Stimulated activated CD4-positive, alpha-beta T cell treated with anti-CD3 and anti-CD28 coated beads, Interleukin-1b, Interleukin-23, amount 100 ng/mL, for 24 hours (primary cell): ENCODE measurements at regions not wholly inside any gene's neighbourhood (a gene's known extent, or its start where the extent isn't known, plus 50 kb on each side); places are given as distances from the start of the nearest gene placed in this dataset.

Experiments
- DNase-seq, 4 experiments: peaks; one replicate each; pipeline ENCODE4 v3.0.0-alpha.2; 2020; ENCODE audit warnings: low read depth in 4 of 4, low spot score in 1 of 4

DNA sequence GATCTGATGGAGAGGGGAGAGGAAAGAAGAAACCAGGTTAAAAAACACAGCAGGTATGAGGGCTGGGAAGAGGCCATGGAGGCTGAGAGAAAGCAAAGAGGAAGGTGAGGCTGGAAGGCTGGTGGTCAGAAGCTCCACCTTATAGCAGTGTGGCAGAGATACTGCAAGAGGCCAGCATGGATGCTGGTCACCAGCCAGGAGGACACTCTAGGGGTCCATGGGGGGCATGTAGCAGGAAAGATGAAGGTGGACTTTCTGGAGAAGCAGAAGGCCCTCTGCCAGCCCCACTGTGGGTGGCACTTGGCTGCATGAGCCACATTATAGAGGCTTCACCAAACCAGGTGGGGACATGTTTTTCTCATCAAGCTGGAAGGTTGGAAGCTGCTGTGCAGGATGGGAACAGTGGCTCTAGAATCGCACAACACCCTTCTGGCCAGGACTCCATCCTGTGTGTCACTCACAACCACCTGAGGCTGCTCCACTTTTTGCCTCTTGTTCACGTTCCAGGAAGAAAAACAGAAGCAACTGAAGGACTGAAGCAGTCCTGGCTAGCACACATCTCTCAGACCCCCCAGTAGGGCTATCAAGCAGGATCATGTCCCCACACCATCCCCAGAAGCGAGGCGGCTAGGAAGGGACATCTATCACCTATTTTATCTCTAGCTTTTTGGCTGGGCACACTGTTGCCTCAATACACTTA lies 587.5 kb upstream of the MGMT start:
- DNase-seq: no peak

DNA sequence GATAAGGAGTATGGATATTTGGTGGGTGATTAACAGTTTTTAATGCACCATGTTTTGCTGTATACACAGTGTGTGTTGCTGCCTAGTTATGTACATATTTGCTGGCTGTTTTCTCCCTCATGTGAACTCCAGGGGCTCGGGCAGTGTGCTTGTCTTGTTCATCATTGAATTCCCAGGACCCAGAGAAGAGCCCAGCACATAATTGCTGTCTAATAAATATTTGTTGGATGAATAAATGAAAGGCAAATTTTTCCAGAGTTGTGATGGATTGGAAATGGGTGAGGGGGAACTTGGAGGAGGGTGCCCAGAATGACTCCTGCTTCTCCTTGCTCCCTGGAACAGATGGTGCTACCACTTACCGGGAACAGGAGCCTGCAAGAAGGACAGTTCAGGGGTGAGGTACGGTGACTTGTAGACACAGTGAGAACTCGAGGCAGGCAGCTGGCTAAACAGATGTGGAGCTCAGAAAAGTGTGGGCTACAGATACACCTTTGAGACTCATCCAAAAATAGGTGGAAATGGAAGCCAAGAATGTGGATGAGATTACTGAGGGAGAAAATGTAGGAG lies 586.8 kb upstream of the MGMT start:
- no peak for DNase-seq

GRCh38 chr10:128881086-128881485 lies 586.0 kb upstream of the MGMT start:
- DNase-seq: no peak

GRCh38 chr10:128883231-128884032 lies 583.6 kb upstream of the MGMT start:
- DNase-seq: no peak

DNA sequence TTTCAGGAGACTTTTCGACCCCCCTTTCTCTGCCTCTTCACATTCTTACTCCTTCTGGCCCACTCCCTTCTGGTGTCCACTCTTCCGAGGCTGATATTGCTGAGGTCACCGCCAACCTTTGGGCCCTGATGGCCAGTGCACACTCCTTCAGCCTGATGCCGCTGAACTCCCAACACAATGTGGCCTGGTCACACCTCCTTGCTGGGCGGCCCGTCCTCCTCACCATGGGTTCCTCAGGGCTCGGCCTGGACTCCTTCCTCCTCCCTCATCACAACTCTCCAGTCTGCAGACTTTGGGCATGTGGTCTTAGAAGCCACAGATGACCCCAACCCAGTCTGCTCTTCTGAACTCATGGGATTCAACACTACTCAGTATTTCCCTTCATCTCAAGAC lies 583.0 kb upstream of the MGMT start:
- DNase-seq: no peak

GRCh38 chr10:128884496-128885072 lies 582.5 kb upstream of the MGMT start:
- no peak for DNase-seq

DNA sequence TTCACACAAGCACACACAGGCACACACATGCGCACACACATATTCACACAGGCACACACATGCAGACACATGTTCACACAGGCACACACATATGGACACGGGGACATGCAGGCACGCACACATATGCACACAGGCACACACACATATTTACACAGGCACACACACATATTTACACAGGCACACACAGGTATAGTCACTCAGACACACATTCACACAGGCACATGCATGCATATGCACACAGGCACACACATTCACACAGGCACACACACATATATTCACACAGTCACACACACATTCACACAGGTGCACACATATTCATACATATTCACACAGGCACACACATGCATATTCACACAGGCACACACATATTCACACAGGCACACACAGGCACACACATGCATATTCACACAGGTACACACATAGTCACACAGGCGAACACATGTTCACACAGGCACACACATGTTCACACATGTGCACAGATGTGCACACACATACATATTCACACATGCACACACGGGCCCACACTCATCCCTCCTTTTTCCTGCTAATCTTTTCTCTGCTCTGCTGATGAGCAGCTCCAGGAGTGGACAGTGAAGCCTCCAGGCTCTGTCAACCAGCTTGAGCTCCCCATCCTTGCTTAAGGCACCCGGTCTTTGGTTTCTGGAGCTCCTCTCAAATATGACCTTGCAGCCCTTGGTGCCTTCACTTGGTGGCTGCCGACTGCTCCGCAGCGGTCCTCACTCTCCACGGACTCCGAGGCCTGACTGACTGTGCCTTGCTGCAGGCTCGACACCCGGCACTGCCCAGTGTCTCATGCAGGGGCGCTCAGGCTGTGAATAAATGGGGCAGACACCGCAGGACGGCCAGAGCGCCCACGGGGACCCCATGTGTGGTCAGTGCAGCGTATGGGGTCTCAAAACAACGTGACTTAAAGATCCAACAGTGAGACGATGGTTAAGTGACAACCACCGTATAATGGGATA lies 581.2 kb upstream of the MGMT start:
- DNase-seq: no peak

DNA sequence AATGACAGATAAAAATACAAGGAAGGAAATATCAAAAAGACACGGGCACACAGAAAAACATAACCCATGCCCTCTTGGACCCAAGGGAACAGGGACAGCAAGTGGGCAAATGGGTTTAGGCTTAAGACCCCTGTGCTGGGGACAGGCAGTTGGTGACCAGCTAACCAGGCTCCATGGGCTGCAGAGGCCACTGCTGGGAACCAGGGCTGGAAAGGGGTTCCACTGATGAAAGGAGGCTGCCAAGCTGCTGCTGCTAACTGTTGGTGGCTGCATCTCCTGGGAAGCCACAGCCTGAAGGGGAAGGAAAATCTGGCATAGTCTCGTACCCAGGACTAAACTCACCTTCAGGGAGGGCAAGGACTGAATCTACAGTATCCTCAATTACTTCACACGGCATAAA lies 579.2 kb upstream of the MGMT start:
- DNase-seq: no peak

DNA sequence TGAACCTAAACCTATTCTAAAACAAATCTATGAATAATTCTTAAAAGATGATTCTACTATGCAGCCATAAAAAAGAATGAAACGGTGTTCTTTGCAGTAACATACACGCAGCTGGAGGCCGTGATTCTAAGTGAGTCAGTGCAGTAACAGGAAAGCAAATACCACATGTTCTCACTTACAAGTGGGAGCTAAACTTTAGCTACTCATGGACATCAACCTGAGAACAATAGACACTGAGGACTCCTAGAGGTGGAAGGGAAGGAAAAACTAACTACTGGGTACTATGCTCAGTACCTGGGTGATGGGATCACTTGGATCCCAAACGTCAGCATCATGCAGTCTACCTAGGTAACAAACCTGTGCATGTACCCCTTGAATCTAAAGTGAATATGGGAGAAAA lies 575.0 kb upstream of the MGMT start:
- DNase-seq: no peak

DNA sequence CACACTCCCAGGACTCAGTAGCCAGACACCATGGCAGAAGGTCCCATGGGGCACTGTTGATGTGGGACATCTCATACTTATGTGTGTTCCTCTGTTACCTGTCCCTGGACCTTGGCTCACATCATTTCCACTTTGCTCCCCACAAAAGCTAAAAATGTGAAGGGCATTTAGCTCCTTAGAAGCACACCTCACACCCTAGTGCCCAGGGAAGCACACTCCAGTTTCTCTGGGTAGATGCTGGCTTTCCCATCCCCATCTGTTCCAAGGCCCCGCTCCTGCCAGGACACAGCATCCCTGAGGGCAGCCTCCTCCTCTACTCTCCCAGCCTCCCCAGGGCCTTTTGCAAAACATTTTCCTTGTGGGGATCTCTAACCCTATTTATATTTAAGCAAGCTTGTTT lies 572.4 kb upstream of the MGMT start:
- DNase-seq: no peak

DNA sequence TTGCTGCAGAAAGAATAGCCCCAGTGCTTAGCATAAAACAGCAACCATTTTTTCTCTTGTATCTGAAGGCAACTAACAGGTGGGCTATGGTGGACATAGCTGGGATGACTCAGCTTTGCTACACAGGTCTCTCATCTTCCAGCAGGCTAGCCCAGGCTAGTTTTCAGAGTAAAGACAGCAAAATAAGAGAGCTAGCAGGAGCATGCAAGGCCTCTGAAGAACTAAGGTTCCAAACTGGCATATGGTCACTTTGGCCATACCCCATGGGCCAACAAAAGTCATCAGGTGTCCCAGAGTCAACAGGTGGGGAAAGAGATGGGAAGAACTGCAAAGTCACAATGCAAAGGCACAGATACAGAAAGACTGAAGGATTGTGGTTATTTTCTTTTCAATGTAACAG lies 571.6 kb upstream of the MGMT start:
- no peak for DNase-seq

GRCh38 chr10:128896116-128896795 lies 570.8 kb upstream of the MGMT start:
- no peak for DNase-seq

DNA sequence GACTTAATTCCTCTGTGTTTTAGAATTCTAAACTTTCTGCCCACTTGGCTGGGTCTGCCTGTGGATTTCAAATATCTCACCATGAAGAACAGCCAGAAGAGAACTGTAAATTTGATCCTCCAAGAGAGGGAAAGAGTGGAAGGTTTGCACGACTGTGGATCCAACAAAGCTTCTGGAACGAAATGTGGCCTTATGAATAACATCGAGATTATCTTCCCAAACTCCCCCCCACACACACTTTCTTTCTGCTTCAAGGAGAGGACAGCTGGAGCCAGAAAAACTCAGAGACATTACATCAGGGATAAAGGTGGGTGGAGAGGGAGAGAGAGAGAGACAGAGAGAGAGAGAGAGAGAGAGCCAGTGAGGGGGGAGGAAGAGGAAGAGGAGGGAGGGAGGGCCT lies 570.1 kb upstream of the MGMT start:
- no peak for DNase-seq

DNA sequence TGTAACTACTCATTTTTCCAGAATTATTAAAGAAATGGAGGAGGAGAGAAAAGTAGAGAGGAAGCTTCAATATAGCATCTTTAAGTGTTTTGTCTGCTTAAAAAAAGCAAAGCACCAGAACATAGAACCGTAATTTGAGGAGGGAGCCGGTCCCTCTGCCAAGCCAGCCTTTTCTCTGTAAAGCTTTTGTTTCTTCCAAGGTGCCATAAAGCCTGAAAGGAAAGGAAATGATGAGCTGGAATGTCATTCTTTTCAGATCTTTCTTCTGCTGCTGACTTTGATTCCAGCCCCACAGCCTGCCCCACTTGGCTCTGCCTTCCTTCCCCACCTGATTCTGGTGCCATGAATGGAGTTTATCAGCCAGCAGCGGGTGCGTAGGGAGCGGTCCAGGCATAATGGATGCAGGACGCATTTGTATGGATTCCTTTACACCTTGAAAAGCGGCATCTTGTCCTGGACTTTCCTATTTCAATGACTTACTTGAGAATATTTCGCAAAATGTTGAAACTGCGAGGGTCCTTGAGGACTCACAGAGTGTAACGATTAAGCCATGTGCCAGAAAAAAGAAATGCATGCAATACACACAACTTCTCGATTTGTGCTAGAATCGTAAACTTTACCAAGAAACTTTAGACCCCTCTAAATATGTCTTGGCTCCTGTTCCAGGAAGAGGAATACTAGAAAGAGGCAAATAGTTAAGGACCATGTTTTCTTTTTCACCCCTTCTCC lies 569.5 kb upstream of the MGMT start:
- no peak for DNase-seq

GRCh38 chr10:128898133-128898915 lies 568.7 kb upstream of the MGMT start:
- DNase-seq: no peak

DNA sequence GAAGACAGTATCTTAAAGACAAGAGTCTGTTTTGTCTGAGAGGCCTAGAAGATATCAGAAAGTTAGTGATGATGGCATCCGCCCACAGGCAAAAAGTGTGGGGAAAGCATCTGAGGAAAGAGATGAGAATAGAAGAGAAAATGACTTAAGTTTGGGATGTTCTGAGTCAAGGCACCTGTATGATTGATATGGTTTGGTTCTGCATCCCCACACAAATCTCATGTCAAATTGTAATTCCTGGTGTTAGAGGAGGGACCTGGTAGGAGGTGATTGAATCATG lies 568.2 kb upstream of the MGMT start:
- no peak for DNase-seq

GRCh38 chr10:128900456-128900855 lies 566.6 kb upstream of the MGMT start:
- DNase-seq: no peak

DNA sequence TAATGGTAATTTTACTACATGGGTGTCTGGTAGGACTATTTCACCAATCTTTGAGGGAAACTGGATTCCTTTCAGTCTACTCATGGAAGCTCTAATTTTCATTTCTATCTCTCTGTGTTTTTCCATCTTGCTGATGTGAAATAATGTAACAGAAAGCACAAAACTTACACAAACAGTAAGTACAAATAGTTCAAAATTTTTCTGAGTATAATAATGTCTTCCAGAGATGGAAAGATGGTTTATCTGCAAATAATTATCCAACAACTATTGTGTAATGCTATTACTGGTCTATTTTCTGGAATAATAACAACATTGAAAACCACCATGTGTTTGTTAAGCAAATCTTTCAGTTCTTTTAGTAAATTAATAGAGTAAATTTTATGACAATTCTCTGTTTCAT lies 565.8 kb upstream of the MGMT start:
- DNase-seq: no peak

DNA sequence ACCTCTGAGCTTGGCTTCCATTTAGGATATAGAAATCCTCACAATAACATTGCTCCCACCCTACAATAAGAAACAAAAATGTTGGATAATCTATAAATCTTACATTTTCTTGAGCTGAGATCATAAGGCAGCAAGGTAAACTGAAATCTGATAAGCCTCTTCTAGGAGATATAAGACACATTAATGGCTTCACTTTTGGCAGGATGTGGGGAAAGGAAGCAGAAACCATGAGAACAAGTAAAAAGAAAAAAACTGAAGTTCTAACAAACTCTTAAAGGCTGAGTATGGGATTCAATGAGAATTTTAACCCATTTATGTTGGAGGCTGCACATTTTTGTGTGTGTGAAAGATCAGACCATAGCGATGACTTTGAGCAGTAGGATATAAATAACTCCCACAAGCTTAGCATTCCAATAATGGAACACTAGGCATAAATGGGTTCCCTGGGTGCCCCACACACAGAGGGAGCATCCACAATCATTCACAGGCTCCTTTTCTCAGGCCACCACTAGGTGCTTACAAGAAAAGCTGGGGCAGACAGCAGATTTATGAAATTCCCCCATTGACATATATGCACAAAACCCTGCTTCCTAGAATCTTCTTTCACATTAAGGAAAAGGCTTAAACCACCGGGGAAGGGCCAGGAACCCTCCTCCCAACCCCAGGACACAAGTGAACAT lies 564.9 kb upstream of the MGMT start:
- DNase-seq: no peak
